Activated CD4-positive, alpha-beta T cell treated with anti-CD3 and anti-CD28 coated beads, Interleukin-2, amount 10 ng/mL, durations not matched to agents 7 days and 5 days (primary cell): ENCODE measurements at regions not wholly inside any gene's neighbourhood (a gene's known extent, or its start where the extent isn't known, plus 50 kb on each side); places are given as distances from the start of the nearest gene placed in this dataset.

Experiments
- CTCF ChIA-PET: fragments of 350-600 bp; sonication (Branson Sonifier 250); formaldehyde crosslinking; loops from one replicate; lab custom pipeline; 2021; ENCODE audit warnings: antibody characterized with exemption; lab: Charles Lee
- POLR2A ChIA-PET: fragments of 350-600 bp; sonication (Branson Sonifier 250); formaldehyde crosslinking; loops from one replicate; lab custom pipeline; 2021; ENCODE audit warnings: antibody characterized with exemption; lab: Charles Lee
- DNase-seq: peaks from one replicate; pipeline ENCODE4 v3.0.0-alpha.2; 2020
- H3K27ac Mint-ChIP-seq: one replicate; pipeline ENCODE4 v1.8.0; 2021; ENCODE audit warnings: mild to moderate bottlenecking, moderate library complexity, mixed read lengths
- H3K27me3 Mint-ChIP-seq: one replicate; pipeline ENCODE4 v1.8.0; 2021; ENCODE audit warnings: mixed read lengths
- H3K36me3 Mint-ChIP-seq: one replicate; pipeline ENCODE4 v1.8.0; 2021; ENCODE audit warnings: low read depth, mixed read lengths
- H3K4me1 Mint-ChIP-seq: one replicate; pipeline ENCODE4 v1.8.0; 2021; ENCODE audit warnings: mixed read lengths
- H3K4me3 Mint-ChIP-seq: one replicate; pipeline ENCODE4 v1.8.0; 2021; ENCODE audit warnings: mild to moderate bottlenecking, moderate library complexity, mixed read lengths
- H3K9me3 Mint-ChIP-seq: one replicate; pipeline ENCODE4 v1.8.0; 2021; ENCODE audit warnings: mixed read lengths

DNA sequence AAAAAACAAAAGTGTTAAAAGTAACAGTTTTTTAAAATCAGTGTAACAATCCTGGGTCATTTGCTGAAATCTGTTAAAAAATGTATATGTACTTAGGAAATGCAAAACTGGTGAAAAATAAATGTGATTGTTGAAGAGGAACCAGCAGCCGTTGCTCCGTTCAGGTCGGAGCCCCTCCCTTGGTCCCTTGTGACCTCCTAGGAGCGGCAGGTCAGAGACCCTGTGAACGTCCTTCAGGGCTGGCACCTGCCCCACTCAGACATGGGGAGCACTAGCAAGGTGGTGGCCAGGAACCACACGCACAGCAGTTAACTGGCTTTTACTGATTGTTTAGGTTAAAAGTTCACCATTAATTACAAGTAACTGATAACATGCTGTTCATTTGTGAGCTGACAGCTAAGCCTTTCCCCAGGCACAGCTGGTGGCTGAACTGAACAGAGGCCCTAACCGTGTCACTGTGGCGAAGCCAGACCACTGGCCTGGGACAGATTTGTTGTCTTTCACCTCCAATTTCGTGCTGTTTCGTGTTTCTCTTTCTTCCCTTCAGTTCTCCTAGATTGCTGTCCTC is 159.2 kb upstream of the ALKAL2 start:
- Mint-ChIP-seq H3K27ac (no peak overlapping the region), H3K27me3 (no peaks in the 10 kb centered on the region), H3K4me1 (peaks cover 5% of the 10 kb centered on the region), H3K36me3 (no peaks in the 10 kb centered on the region), H3K9me3 (no peaks in the 10 kb centered on the region), H3K4me3 (no peak overlapping the region)
- ChIA-PET POLR2A (no interaction called here), CTCF (no interaction called here)
- DNase-seq, result no peak

DNA sequence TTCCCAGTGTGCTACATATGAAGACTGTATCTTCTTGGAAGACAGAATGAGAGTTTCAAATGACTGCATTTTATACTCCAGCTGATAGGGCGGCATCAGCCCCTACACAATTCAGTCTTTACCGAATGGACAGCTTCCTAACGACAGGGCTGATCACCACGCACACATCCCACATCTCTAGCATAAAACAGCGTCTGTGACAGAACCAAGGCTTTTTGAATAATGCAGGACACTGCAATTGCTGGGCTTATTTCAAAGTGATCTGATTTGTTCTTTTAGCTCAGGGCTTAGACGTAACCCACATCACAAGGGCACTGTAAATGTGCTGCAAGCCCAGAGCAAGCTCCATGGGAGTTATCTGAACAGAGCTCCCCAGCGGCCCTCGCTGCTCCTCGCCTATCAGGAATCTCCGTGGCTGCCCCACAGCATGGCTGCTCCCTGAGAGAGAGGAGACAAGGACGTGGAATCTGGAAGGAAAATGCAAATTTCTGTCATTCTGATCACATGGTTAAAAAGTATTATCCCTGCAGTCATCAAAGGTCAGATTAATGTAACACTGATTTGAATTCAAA is 158.5 kb upstream of the ALKAL2 start:
- ChIA-PET CTCF (no interaction called here), POLR2A (no interaction called here)
- Mint-ChIP-seq H3K36me3 (no peaks in the 10 kb centered on the region), H3K9me3 (no peaks in the 10 kb centered on the region), H3K27ac (no peak overlapping the region), H3K4me1 (peaks cover 5% of the 10 kb centered on the region), H3K27me3 (no peaks in the 10 kb centered on the region), H3K4me3 (no peak overlapping the region)
- DNase-seq, result no peak

DNA sequence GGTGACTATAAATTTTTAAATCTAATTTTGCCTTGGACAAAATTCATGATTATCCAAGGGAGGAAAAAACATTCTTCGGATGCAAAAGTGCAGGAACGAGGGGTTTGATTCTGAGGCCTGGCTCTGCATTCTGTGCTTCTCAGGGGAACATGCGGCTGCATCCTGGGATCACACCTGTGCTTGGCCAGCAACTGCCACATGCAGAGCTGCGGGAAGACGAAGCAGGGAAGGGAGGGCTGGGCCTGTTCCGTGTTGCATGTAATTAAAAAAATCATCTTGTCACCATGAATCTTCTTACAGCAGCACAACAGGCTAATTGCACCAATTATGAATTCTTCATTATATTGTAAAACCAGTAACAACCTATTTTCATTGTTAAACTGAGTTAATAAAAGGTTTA is 158.0 kb upstream of the ALKAL2 start:
- ChIA-PET CTCF (no interaction called here), POLR2A (no interaction called here)
- Mint-ChIP-seq H3K36me3 (no peaks in the 10 kb centered on the region), H3K4me1 (peaks cover 5% of the 10 kb centered on the region), H3K9me3 (no peaks in the 10 kb centered on the region), H3K4me3 (no peak overlapping the region), H3K27ac (no peak overlapping the region), H3K27me3 (no peaks in the 10 kb centered on the region)
- no peak for DNase-seq

DNA sequence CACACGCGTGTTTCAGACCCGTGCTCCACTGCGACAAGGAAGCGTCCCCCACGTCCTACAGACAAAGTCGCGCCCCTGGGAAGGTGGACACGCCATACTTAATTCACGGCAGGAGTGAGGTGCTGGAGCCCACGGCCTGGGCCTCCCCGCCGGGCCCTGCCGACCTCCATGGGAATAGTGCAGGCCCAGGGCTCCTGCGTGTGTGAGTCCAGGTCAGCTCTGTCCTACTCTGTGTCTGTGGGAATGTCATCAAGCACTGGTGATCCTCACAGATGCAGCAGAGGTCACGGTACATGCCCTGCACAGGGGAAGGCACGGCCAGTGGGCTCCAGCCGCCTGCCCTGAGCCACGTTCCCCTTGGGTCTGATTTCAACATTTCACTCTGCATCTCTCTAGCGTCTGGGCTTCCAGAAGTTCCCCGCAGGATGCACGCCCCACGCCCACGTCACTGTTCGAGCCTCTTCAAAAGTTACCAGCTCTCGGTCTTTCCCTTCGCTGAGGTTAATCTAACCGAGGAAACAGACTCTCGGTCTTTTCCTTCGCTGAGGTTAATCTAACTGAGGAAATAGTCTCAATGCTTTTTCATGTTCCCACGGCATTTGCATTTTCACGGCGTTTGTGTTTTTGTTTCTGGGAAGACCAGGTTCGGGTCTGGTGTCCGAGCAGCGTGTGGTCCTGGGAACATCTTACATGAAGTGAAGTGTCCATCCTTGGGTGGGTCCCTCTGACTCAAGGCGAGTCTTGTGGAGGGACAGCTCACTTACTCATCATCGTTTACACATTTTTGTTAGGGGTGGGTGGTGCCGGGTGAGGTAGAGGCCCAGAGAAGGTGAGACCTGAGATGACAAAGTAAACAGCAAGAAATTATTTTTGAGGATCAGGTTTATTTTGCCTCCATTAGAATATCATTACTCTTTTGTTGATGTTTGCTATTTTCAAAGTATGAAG is 157.3 kb upstream of the ALKAL2 start:
- H3K27me3 Mint-ChIP-seq, result no peaks in the 10 kb centered on the region
- no peaks in the 10 kb centered on the region for H3K9me3 Mint-ChIP-seq
- CTCF ChIA-PET, result no interaction called here
- no peaks in the 10 kb centered on the region for H3K36me3 Mint-ChIP-seq
- no peak for DNase-seq
- H3K4me1 Mint-ChIP-seq, result peaks cover 5% of the 10 kb centered on the region
- peak overlapping the region; percentile 50 for H3K27ac Mint-ChIP-seq
- no peak overlapping the region for H3K4me3 Mint-ChIP-seq
- POLR2A ChIA-PET, result no interaction called here

DNA sequence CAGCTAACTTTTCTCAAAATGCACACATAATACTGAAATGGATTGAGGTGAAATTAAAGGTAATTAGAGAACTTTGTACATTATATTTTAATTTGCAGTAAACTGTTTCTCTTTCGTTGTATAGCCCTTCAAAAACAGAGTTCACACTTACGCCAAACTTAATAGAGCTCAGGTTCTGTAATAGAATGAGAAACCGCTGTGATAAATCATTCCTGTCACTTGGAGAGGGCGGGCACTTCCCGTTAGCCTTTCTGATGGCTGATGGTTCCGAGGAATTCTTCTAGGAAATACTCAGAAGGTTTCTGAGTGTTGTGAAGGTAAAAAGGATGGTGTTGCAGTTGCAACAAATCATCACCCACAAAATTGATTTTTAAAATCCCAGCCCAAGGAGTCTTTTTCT is 155.8 kb upstream of the ALKAL2 start:
- no peak overlapping the region for H3K4me3 Mint-ChIP-seq
- H3K27ac Mint-ChIP-seq, result no peak overlapping the region
- peaks cover 7% of the 10 kb centered on the region for H3K4me1 Mint-ChIP-seq
- H3K27me3 Mint-ChIP-seq, result no peaks in the 10 kb centered on the region
- no peaks in the 10 kb centered on the region for H3K36me3 Mint-ChIP-seq
- no peak for DNase-seq
- H3K9me3 Mint-ChIP-seq, result no peaks in the 10 kb centered on the region
- CTCF ChIA-PET, result no interaction called here
- POLR2A ChIA-PET, result no interaction called here

DNA sequence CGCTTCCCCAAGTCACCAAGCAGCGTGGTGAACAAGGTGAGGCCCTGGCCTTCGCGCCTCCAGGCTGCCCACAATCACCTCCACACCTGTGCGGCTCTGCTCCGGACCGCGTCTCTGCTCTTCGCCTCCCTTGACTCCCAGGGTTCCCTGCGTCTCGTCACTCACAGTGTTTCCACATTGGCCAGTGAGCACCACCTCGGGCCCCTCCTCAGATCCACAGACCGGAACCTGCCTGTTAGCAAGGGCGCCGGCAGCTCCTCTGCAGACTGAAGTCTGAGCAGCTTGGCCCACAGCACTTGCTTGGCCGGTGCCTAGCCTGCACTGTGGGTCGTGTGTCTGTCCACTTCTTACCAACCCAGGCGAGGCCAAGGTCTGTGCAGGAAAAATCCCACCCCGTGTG is 155.3 kb upstream of the ALKAL2 start:
- Mint-ChIP-seq H3K36me3 (no peaks in the 10 kb centered on the region), H3K4me3 (no peak overlapping the region), H3K27me3 (no peaks in the 10 kb centered on the region), H3K27ac (no peak overlapping the region), H3K9me3 (no peaks in the 10 kb centered on the region), H3K4me1 (peaks cover 12% of the 10 kb centered on the region)
- ChIA-PET POLR2A (no interaction called here), CTCF (no interaction called here)
- no peak for DNase-seq

DNA sequence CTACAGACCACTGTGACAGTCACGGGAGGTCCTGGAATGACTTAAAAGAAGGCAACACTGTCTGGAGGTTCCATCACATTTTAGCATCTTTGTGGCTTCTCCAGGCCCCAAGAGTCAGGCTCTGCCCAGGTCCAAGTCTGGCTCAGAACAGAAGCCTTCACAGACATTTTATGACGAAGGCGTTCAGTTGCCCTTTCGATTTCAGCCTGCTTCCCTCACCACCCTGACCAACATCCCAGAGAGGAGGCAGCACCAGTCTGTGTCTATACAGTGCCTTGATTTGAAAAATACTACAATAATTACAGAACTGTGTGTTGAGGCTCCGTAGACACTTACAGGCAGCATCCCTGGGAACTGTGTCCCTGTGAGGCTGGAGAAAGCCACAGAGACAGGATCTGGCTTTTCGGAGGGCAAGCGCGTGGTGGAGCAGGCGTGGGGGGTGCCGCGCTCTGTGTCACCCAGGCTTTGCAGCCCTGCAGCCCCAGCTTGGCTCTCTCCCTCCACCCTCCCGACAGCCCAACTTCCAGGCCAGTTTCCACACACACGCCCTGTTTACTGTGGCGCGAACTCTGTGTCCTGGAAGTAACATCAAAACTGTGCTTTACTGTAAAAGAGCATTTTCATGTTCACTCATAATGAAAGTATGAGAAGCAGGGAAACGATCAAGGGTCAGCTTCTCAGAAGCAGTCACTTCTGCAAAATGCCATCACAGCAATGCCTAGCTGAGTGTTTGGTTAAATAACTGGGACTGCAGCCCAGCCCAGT is 153.5 kb upstream of the ALKAL2 start:
- H3K4me1 Mint-ChIP-seq, result peaks cover 24% of the 10 kb centered on the region
- ChIA-PET CTCF (no interaction called here), POLR2A (interaction anchor here (0.6 kb wide), 1 partner anchor 321 kb away, joined by 4 read pairs; no protein-coding TSS in a partner anchor)
- no peaks in the 10 kb centered on the region for H3K9me3 Mint-ChIP-seq
- no peak for DNase-seq
- H3K36me3 Mint-ChIP-seq, result no peaks in the 10 kb centered on the region
- H3K4me3 Mint-ChIP-seq, result no peak overlapping the region
- no peak overlapping the region for H3K27ac Mint-ChIP-seq
- H3K27me3 Mint-ChIP-seq, result no peaks in the 10 kb centered on the region

DNA sequence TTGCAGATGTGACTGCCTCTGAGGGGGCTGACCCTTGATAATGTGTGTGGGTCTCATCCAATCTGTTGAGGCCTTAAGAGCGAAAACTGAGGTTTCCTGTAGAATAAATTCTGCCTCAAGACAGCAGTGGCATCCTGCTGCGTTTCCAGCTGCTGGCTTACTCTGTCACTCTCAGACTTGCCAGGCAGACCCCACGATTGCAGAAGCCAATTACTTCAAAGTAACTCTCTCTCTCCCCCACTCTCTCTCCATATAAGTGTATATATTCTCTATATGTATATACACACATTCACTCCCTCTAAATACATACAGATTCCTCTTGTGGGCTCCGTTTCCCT is 152.5 kb upstream of the ALKAL2 start:
- ChIA-PET CTCF (no interaction called here), POLR2A (no interaction called here)
- Mint-ChIP-seq H3K27ac (no peak overlapping the region), H3K36me3 (no peaks in the 10 kb centered on the region), H3K4me1 (peaks cover 24% of the 10 kb centered on the region), H3K4me3 (no peak overlapping the region), H3K9me3 (no peaks in the 10 kb centered on the region), H3K27me3 (peaks cover 2% of the 10 kb centered on the region)
- DNase-seq, result no peak

DNA sequence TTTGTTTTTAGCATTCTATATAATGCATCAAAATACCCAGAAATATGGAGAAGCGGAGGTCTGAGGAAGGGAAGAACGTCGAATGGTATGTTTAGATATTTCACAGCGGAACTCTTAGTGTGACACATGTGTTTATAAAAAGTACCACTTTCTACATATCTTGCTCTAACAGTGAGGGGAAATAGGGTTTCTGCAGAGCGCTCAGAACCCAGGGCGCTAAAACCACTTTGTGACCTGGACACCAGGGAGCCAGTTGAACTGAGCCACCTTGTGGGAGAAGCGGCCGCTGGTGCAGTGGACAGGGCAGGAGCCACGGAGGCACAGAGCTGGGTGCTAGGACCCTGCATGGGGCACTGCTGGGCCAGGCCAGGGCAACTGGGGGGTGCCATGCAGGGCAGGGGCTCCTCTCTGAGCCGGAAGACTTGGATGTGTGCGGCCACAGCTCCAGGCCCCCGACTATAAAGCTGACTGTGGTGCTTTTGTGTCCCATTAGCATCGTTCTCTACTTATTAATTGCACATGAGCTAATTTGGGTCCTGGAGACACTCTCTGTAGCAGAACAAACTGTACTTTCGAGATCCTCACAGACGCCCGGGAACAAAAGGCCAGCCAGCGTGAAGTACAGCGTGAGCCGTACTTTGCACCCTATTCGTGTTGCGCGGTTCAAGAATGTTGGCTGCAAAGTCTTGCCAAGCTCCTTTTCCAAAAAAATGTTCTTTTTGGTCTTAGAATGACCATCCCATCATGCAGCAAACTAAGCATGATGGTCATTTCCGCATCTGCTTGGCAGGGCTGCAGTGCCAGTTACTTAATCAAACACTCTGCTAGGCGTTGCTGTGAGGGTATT is 151.9 kb upstream of the ALKAL2 start:
- no peaks in the 10 kb centered on the region for H3K9me3 Mint-ChIP-seq
- POLR2A ChIA-PET, result no interaction called here

DNA sequence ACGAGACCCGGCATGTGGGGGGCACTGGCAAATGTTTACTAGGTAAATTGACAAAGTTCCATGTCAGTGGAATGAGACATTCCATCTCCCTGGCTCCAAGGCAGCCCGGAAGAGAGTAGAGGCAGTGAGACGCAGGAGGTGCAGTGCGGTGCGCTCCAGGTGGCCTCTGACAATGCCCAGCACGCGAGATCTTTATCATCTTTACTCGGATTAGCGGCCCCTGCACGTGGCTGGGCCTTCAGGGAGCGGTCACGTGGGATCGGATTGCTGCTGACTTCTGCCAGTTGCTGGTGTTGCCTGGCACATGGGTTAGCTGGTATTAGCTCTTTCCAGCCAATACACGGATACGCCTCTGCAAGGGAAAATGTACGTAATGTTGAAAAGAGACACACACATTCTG is 151.2 kb upstream of the ALKAL2 start:
- H3K9me3 Mint-ChIP-seq, result no peaks in the 10 kb centered on the region
- DNase-seq, result no peak
- POLR2A ChIA-PET, result no interaction called here
- no peak overlapping the region for H3K27ac Mint-ChIP-seq
- peaks cover 2% of the 10 kb centered on the region for H3K27me3 Mint-ChIP-seq
- CTCF ChIA-PET, result no interaction called here
- peaks cover 24% of the 10 kb centered on the region for H3K4me1 Mint-ChIP-seq
- no peak overlapping the region for H3K4me3 Mint-ChIP-seq
- H3K36me3 Mint-ChIP-seq, result no peaks in the 10 kb centered on the region

More for the DNA sequence above, 151.9 kb upstream of the ALKAL2 start:
- H3K27ac Mint-ChIP-seq, result no peak overlapping the region
- CTCF ChIA-PET, result no interaction called here
- H3K27me3 Mint-ChIP-seq, result peaks cover 2% of the 10 kb centered on the region
- no peak for DNase-seq
- H3K4me3 Mint-ChIP-seq, result no peak overlapping the region
- no peaks in the 10 kb centered on the region for H3K36me3 Mint-ChIP-seq
- H3K4me1 Mint-ChIP-seq, result peaks cover 22% of the 10 kb centered on the region

DNA sequence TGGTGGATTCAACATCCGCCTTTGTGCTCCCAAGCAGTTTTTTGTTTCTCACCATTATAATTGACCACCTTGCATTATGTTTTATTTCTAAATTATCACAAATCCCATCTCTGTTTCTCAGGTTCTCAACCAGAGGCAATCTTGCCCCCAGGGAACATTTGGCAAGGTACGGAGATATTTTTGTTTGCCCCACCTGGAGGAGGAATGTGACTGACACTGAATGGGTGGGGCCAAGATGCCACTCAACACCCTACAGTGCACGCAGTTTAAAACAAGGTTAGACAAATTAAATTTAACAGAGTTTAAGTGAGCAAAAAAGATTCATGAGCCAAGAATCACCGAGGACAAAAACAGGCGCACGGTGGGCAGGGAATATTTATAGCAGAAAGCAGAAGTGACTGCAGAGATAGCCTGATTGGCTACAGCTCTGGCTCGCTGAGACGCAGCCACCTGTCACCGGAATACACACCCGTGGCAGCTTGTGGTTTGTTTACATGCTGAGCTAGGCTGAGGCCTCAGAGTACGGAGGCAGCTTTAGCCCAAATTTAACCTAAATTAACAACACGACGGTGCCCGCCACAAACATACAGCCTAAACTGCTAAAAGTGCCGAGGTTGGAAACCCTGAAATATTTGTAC is 150.0 kb upstream of the ALKAL2 start:
- peak; percentile 82 for DNase-seq
- peak overlapping the region; percentile 72 for H3K4me3 Mint-ChIP-seq
- no peaks in the 10 kb centered on the region for H3K9me3 Mint-ChIP-seq
- peak overlapping the region; percentile 92 for H3K27ac Mint-ChIP-seq
- ChIA-PET POLR2A (no interaction called here), CTCF (no interaction called here)
- no peaks in the 10 kb centered on the region for H3K36me3 Mint-ChIP-seq
- peaks cover 4% of the 10 kb centered on the region for H3K27me3 Mint-ChIP-seq
- H3K4me1 Mint-ChIP-seq, result peaks cover 24% of the 10 kb centered on the region

DNA sequence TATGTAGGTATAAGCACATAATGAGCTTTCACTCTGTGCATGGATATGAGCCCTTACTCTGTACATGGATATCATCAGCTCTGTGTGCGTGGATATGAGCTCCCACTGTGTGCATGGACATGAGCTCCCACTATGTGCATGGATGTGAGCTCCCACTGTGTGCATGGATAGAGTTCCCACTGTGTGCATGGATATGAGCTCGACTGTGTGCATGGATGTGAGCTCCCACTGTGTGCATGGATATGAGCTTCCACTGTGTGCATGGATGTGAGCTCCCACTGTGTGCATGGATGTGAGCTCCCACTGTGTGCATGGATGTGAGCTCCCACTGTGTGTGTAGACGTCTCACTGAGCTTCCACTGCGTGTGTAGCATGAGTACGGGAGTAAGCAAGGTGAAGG is 149.3 kb upstream of the ALKAL2 start:
- ChIA-PET CTCF (no interaction called here), POLR2A (no interaction called here)
- DNase-seq, result no peak
- H3K4me3 Mint-ChIP-seq, result peak overlapping the region; percentile 72
- no peaks in the 10 kb centered on the region for H3K9me3 Mint-ChIP-seq
- no peaks in the 10 kb centered on the region for H3K36me3 Mint-ChIP-seq
- peak overlapping the region; percentile 92 for H3K27ac Mint-ChIP-seq
- H3K4me1 Mint-ChIP-seq, result peaks cover 24% of the 10 kb centered on the region
- H3K27me3 Mint-ChIP-seq, result peaks cover 4% of the 10 kb centered on the region
